ENCODE measurements at regions not wholly inside any gene's neighbourhood (a gene's known extent, or its start where the extent isn't known, plus 50 kb on each side); places are given as distances from the start of the nearest gene placed in this dataset.
A peak's percentile ranks its signal among the peaks of the same experiment; 100 is the strongest.
"Not testable (repeated sequence)": the region's sequence is repeated elsewhere in the genome, so short reads cannot be mapped to it uniquely, and the experiment has no call there.

GRCh38 chrX:7606039-7606652, 236.8 kb upstream of the VCX start:
- H3K4me3 ChIP-seq = no peak overlapping the region
- intact Hi-C loops (cut with micrococcal nuclease; ENCODE audit: unreplicated experiment) = no loop called here
- CTCF ChIA-PET = no interaction called here

GRCh38 chrX:7603387-7603786, 239.6 kb upstream of the VCX start:
- TF ChIP-seq EZH2 (IDR thresholded peaks at IDR 0.05; ENCODE audit: low read depth) = no peak
- no peak for TF ChIP-seq CTCF (conservative IDR thresholded peaks at IDR 0.05)
- intact Hi-C loops (cut with micrococcal nuclease; ENCODE audit: unreplicated experiment) = no loop called here
- no peaks in the 10 kb centered on the region for H3K36me3 ChIP-seq (ENCODE audit: low read depth)
- H3K27ac ChIP-seq = no peak overlapping the region
- H3K9me2 ChIP-seq (ENCODE audit: insufficient read depth) = no peaks in the 10 kb centered on the region
- BruUV-seq (replicated peaks) = no TSS peak
- H3K9me3 ChIP-seq (ENCODE audit: insufficient read depth, low read depth) = no peaks in the 10 kb centered on the region
- no peaks in the 10 kb centered on the region for H3K79me2 ChIP-seq (ENCODE audit: low read depth)
- no peaks in the 10 kb centered on the region for H3K27me3 ChIP-seq (ENCODE audit: insufficient read depth, low read depth)
- POLR2A ChIA-PET (ENCODE audit: unreplicated experiment) = no interaction called here
- H4K20me1 ChIP-seq (ENCODE audit: insufficient read depth) = no peaks in the 10 kb centered on the region
- H2AFZ ChIP-seq = no peak overlapping the region
- no peaks in the 10 kb centered on the region for H3F3A ChIP-seq (ENCODE audit: insufficient read depth, low read depth)
- CTCF ChIA-PET = no interaction called here
- DNase-seq = no peak
- H3K4me2 ChIP-seq = no peak overlapping the region
- H3K4me3 ChIP-seq = no peak overlapping the region
- H3K4me1 ChIP-seq (replicated peaks; ENCODE audit: insufficient read depth) = no peaks in the 10 kb centered on the region

More at GRCh38 chrX:7606039-7606652, 236.8 kb upstream of the VCX start:
- Histone ChIP-seq H3K79me2 (ENCODE audit: low read depth) (no peaks in the 10 kb centered on the region), H3K9me2 (ENCODE audit: insufficient read depth) (no peaks in the 10 kb centered on the region), H3K36me3 (ENCODE audit: low read depth) (no peaks in the 10 kb centered on the region), H3K9me3 (ENCODE audit: insufficient read depth, low read depth) (no peaks in the 10 kb centered on the region), H3K4me2 (no peak overlapping the region), H4K20me1 (ENCODE audit: insufficient read depth) (no peaks in the 10 kb centered on the region), H3F3A (ENCODE audit: insufficient read depth, low read depth) (no peaks in the 10 kb centered on the region), H3K27me3 (ENCODE audit: insufficient read depth, low read depth) (no peaks in the 10 kb centered on the region), H3K4me1 (replicated peaks; ENCODE audit: insufficient read depth) (no peaks in the 10 kb centered on the region), H3K27ac (no peak overlapping the region), H2AFZ (no peak overlapping the region)
- TF ChIP-seq EZH2 (IDR thresholded peaks at IDR 0.05; ENCODE audit: low read depth) (no peak), CTCF (conservative IDR thresholded peaks at IDR 0.05) (no peak)
- POLR2A ChIA-PET (ENCODE audit: unreplicated experiment) = no interaction called here
- no TSS peak for BruUV-seq (replicated peaks)
- no peak for DNase-seq

- no peaks in the 10 kb centered on the region for H3K79me2 ChIP-seq (ENCODE audit: low read depth)
- no peaks in the 10 kb centered on the region for H3F3A ChIP-seq (ENCODE audit: insufficient read depth, low read depth)
- CTCF ChIA-PET = no interaction called here
These were observed 246.1 kb upstream of the VCX start for GRCh38 chrX:7596822-7597221.

GRCh38 chrX:7593370-7593769, 249.6 kb upstream of the VCX start:
- H3F3A ChIP-seq (ENCODE audit: insufficient read depth, low read depth); CTCF ChIA-PET; H3K79me2 ChIP-seq (ENCODE audit: low read depth); H3K9me3 ChIP-seq (ENCODE audit: insufficient read depth, low read depth); BruUV-seq (replicated peaks); H4K20me1 ChIP-seq (ENCODE audit: insufficient read depth); H3K27me3 ChIP-seq (ENCODE audit: insufficient read depth, low read depth); intact Hi-C loops (cut with micrococcal nuclease; ENCODE audit: unreplicated experiment); H3K9me2 ChIP-seq (ENCODE audit: insufficient read depth); H3K36me3 ChIP-seq (ENCODE audit: low read depth); H3K4me1 ChIP-seq (replicated peaks; ENCODE audit: insufficient read depth); POLR2A ChIA-PET (ENCODE audit: unreplicated experiment): not testable (repeated sequence)
- DNase-seq = peak in 1 of 2 experiments; percentile 31
- Histone ChIP-seq H3K27ac (peak overlapping the region; percentile 47), H3K4me2 (peak overlapping the region; percentile 74), H3K4me3 (peak overlapping the region; percentile 59; the same call in 1 of the 2 replicates), H2AFZ (peak overlapping the region; percentile 60; the same call in 1 of the 2 replicates)

More at GRCh38 chrX:7596822-7597221, 246.1 kb upstream of the VCX start:
- DNase-seq = no peak
- Histone ChIP-seq H3K4me1 (replicated peaks; ENCODE audit: insufficient read depth) (no peaks in the 10 kb centered on the region), H3K9me2 (ENCODE audit: insufficient read depth) (no peaks in the 10 kb centered on the region), H3K27ac (no peak overlapping the region), H3K4me3 (no peak overlapping the region), H3K9me3 (ENCODE audit: insufficient read depth, low read depth) (no peaks in the 10 kb centered on the region), H2AFZ (no peak overlapping the region), H3K27me3 (ENCODE audit: insufficient read depth, low read depth) (no peaks in the 10 kb centered on the region), H4K20me1 (ENCODE audit: insufficient read depth) (no peaks in the 10 kb centered on the region), H3K4me2 (no peak overlapping the region), H3K36me3 (ENCODE audit: low read depth) (no peaks in the 10 kb centered on the region)
- no peak for TF ChIP-seq CTCF (conservative IDR thresholded peaks at IDR 0.05)
- no peak for TF ChIP-seq EZH2 (IDR thresholded peaks at IDR 0.05; ENCODE audit: low read depth)
- intact Hi-C loops (cut with micrococcal nuclease; ENCODE audit: unreplicated experiment) = no loop called here
- no TSS peak for BruUV-seq (replicated peaks)
- POLR2A ChIA-PET (ENCODE audit: unreplicated experiment) = no interaction called here
